Hematopoietic multipotent progenitor cell (in vitro differentiated cells): ENCODE measurements at regions not wholly inside any gene's neighbourhood (a gene's known extent, or its start where the extent isn't known, plus 50 kb on each side); places are given as distances from the start of the nearest gene placed in this dataset.

ENCODE experiments used
- DNase-seq, 3 donors: peaks; one replicate each; pipeline ENCODE4 v3.0.0-alpha.2; 2011 to 2015; ENCODE audit warnings: low read depth in 2 of 3, low spot score in 2 of 3

- DNase-seq, result no peak
Measured at GRCh38 chr7:148950806-148951205, 66.7 kb upstream of the EZH2 start.

- no peak for DNase-seq
Measured at GRCh38 chr7:148944935-148945934, 61.1 kb upstream of the EZH2 start.

GRCh38 chr7:148941598-148942275 lies 57.6 kb upstream of the EZH2 start:
- peak in 2 of 3 donors; percentile 83 to 93 for DNase-seq

GRCh38 chr7:148940702-148941597 lies 56.9 kb upstream of the EZH2 start:
- peak; percentile 58 to 88 (median 80) for DNase-seq

GRCh38 chr7:148939128-148939755 lies 55.2 kb upstream of the EZH2 start:
- DNase-seq, result no peak

GRCh38 chr7:148935451-148935850 lies 51.4 kb upstream of the EZH2 start:
- no peak for DNase-seq
